ENCODE measurements at regions not wholly inside any gene's neighbourhood (a gene's known extent, or its start where the extent isn't known, plus 50 kb on each side); places are given as distances from the start of the nearest gene placed in this dataset.
"Not testable (repeated sequence)": the region's sequence is repeated elsewhere in the genome, so short reads cannot be mapped to it uniquely, and the experiment has no call there.

GRCh38 chr2:234898534-234899053, 53.2 kb upstream of the SH3BP4 start:
- DNase-seq (ENCODE audit: low read depth, low spot score) = no peak

GRCh38 chr2:234888442-234888841, 63.4 kb upstream of the SH3BP4 start:
- not testable (repeated sequence) for DNase-seq (ENCODE audit: low read depth, low spot score)

GRCh38 chr2:234887195-234887594, 64.6 kb upstream of the SH3BP4 start:
- no peak for DNase-seq (ENCODE audit: low read depth, low spot score)

GRCh38 chr2:234885886-234886285, 65.9 kb upstream of the SH3BP4 start:
- DNase-seq (ENCODE audit: low read depth, low spot score) = no peak

- DNase-seq (ENCODE audit: low read depth, low spot score) = no peak
These were observed 66.7 kb upstream of the SH3BP4 start for GRCh38 chr2:234885118-234885517.

GRCh38 chr2:234884591-234884990, 67.2 kb upstream of the SH3BP4 start:
- no peak for DNase-seq (ENCODE audit: low read depth, low spot score)

- DNase-seq (ENCODE audit: low read depth, low spot score) = peak; percentile 89
These were observed 70.2 kb upstream of the SH3BP4 start for GRCh38 chr2:234881413-234882241.

- DNase-seq (ENCODE audit: low read depth, low spot score) = no peak
These were observed 71.1 kb upstream of the SH3BP4 start for GRCh38 chr2:234880551-234881211.

GRCh38 chr2:234879671-234880455, 72.0 kb upstream of the SH3BP4 start:
- no peak for DNase-seq (ENCODE audit: low read depth, low spot score)

- not testable (repeated sequence) for DNase-seq (ENCODE audit: low read depth, low spot score)
These were observed 75.2 kb upstream of the SH3BP4 start for GRCh38 chr2:234876621-234877020.

- DNase-seq (ENCODE audit: low read depth, low spot score) = no peak
These were observed 77.3 kb upstream of the SH3BP4 start for GRCh38 chr2:234874347-234875046.

GRCh38 chr2:234873828-234874173, 78.0 kb upstream of the SH3BP4 start:
- no peak for DNase-seq (ENCODE audit: low read depth, low spot score)

- DNase-seq (ENCODE audit: low read depth, low spot score) = no peak
These were observed 78.6 kb upstream of the SH3BP4 start for GRCh38 chr2:234873103-234873827.

GRCh38 chr2:234869969-234870368, 81.8 kb upstream of the SH3BP4 start:
- no peak for DNase-seq (ENCODE audit: low read depth, low spot score)

- DNase-seq (ENCODE audit: low read depth, low spot score) = no peak
These were observed 82.7 kb upstream of the SH3BP4 start for GRCh38 chr2:234869164-234869563.

- DNase-seq (ENCODE audit: low read depth, low spot score) = no peak
These were observed 83.9 kb upstream of the SH3BP4 start for GRCh38 chr2:234867882-234868285.

GRCh38 chr2:234865586-234865985, 86.2 kb upstream of the SH3BP4 start:
- no peak for DNase-seq (ENCODE audit: low read depth, low spot score)

GRCh38 chr2:234865040-234865439, 86.8 kb upstream of the SH3BP4 start:
- no peak for DNase-seq (ENCODE audit: low read depth, low spot score)

- no peak for DNase-seq (ENCODE audit: low read depth, low spot score)
These were observed 87.3 kb upstream of the SH3BP4 start for GRCh38 chr2:234864506-234864905.

- peak; percentile 78 for DNase-seq (ENCODE audit: low read depth, low spot score)
These were observed 88.5 kb upstream of the SH3BP4 start for GRCh38 chr2:234863043-234863934.
